DOHH2 (cell line): ENCODE measurements at regions not wholly inside any gene's neighbourhood (a gene's known extent, or its start where the extent isn't known, plus 50 kb on each side); places are given as distances from the start of the nearest gene placed in this dataset.

Source experiments
- H3F3A ChIP-seq: fragments of 200-600 bp; sonication (generic), shearing (Covaris generic); 2 replicates; pipeline ENCODE4 v1.6.0; 2016; ENCODE audit warnings: antibody characterized with exemption, mild to moderate bottlenecking; ENCODE audit not compliant: control insufficient read depth, insufficient read depth
- H3K27ac ChIP-seq: fragments of 200-600 bp; sonication (generic); 2 replicates; pipeline ENCODE4 v1.5.1; 2014; ENCODE audit warnings: low read depth, mild to moderate bottlenecking, low read length, moderate library complexity
- H3K27me3 ChIP-seq: fragments of 200-600 bp; sonication (generic); 2 replicates; pipeline ENCODE4 v1.6.1; 2014; ENCODE audit warnings: mild to moderate bottlenecking, low read length, mixed read lengths; ENCODE audit not compliant: control insufficient read depth
- H3K36me3 ChIP-seq: fragments of 200-600 bp; sonication (generic); 2 replicates; pipeline ENCODE4 v1.6.1; 2014; ENCODE audit warnings: mild to moderate bottlenecking, low read length, moderate library complexity, mixed read lengths; ENCODE audit not compliant: control insufficient read depth
- H3K4me1 ChIP-seq: fragments of 200-600 bp; sonication (generic); 2 replicates; pipeline ENCODE4 v1.6.1; 2014; ENCODE audit warnings: mild to moderate bottlenecking, low read length, mixed read lengths; ENCODE audit not compliant: control insufficient read depth
- H3K4me2 ChIP-seq: fragments of 200-600 bp; sonication (generic); 2 replicates; pipeline ENCODE4 v1.6.0; 2014; ENCODE audit warnings: mild to moderate bottlenecking, low read length, moderate library complexity
- H3K4me3 ChIP-seq: fragments of 200-600 bp; sonication (generic); 2 replicates; pipeline ENCODE4 v1.5.1; 2014; ENCODE audit warnings: mild to moderate bottlenecking, low read length, mixed read lengths
- H3K79me2 ChIP-seq: fragments of 200-600 bp; sonication (generic); 2 replicates; pipeline ENCODE4 v1.6.1; 2014; ENCODE audit warnings: mild to moderate bottlenecking, low read length, mixed read lengths; ENCODE audit not compliant: control insufficient read depth
- H3K9me2 ChIP-seq: fragments of 200-600 bp; sonication (generic); replicated peaks from 2 replicates; pipeline ENCODE4 v1.6.1; 2014; ENCODE audit warnings: mild to moderate bottlenecking, low read length, mixed read lengths; ENCODE audit not compliant: control insufficient read depth
- H3K9me3 ChIP-seq: fragments of 200-600 bp; sonication (generic); 2 replicates; pipeline ENCODE4 v1.6.1; 2014; ENCODE audit warnings: antibody characterized with exemption, low read length, mixed read lengths; ENCODE audit not compliant: control insufficient read depth, insufficient read depth
- H4K20me1 ChIP-seq: fragments of 200-600 bp; sonication (generic); 2 replicates; pipeline ENCODE4 v1.6.0; 2014; ENCODE audit warnings: low read depth, mild to moderate bottlenecking, antibody characterized with exemption, low read length, moderate library complexity; ENCODE audit not compliant: control insufficient read depth, insufficient read depth
- CTCF ChIP-seq: fragments of 200-600 bp; sonication (generic); IDR thresholded peaks from one replicate; pipeline ENCODE4 v1.5.1; 2014; ENCODE audit warnings: antibody characterized with exemption, mild to moderate bottlenecking, low read depth, low read length; ENCODE audit not compliant: poor library complexity, severe bottlenecking
- EZH2phosphoT487 ChIP-seq: fragments of 200-600 bp; sonication (generic); IDR thresholded peaks from 2 replicates; pipeline ENCODE4 v1.6.1; 2017; ENCODE audit warnings: borderline replicate concordance, mild to moderate bottlenecking, antibody characterized with exemption, low read length, moderate library complexity, mixed read lengths

GRCh38 chr3:104903064-104903463, 463.6 kb upstream of the ALCAM start:
- no peaks in the 10 kb centered on the region for H3K4me1 ChIP-seq
- H3K27ac ChIP-seq: no peak overlapping the region
- H3K36me3 ChIP-seq: no peaks in the 10 kb centered on the region
- H3K27me3 ChIP-seq: no peaks in the 10 kb centered on the region
- H3K79me2 ChIP-seq: no peaks in the 10 kb centered on the region
- H3K9me2 ChIP-seq: no peaks in the 10 kb centered on the region
- H3K9me3 ChIP-seq: no peaks in the 10 kb centered on the region; the same call in 1 of the 2 replicates
- no peak overlapping the region for H3K4me3 ChIP-seq
- no peaks in the 10 kb centered on the region for H4K20me1 ChIP-seq
- no peak for TF ChIP-seq EZH2phosphoT487
- no peak for TF ChIP-seq CTCF
- no peak overlapping the region for H3K4me2 ChIP-seq
- H3F3A ChIP-seq: no peaks in the 10 kb centered on the region

- H3K4me2 ChIP-seq: no peak overlapping the region
- no peaks in the 10 kb centered on the region for H4K20me1 ChIP-seq
- no peaks in the 10 kb centered on the region for H3K9me2 ChIP-seq
- H3K4me1 ChIP-seq: no peaks in the 10 kb centered on the region
- no peak overlapping the region for H3K4me3 ChIP-seq
- no peaks in the 10 kb centered on the region for H3K36me3 ChIP-seq
- no peaks in the 10 kb centered on the region; the same call in 1 of the 2 replicates for H3K9me3 ChIP-seq
- no peaks in the 10 kb centered on the region for H3K79me2 ChIP-seq
- H3F3A ChIP-seq: no peaks in the 10 kb centered on the region
- no peaks in the 10 kb centered on the region for H3K27me3 ChIP-seq
- no peak overlapping the region for H3K27ac ChIP-seq
- TF ChIP-seq CTCF (no peak), EZH2phosphoT487 (no peak)
Measured at GRCh38 chr3:104906001-104906639, 460.6 kb upstream of the ALCAM start.

GRCh38 chr3:104907507-104907906, 459.2 kb upstream of the ALCAM start:
- H3K4me3 ChIP-seq: no peak overlapping the region
- no peak overlapping the region for H3K27ac ChIP-seq
- H4K20me1 ChIP-seq: no peaks in the 10 kb centered on the region
- no peaks in the 10 kb centered on the region for H3K9me2 ChIP-seq
- H3K27me3 ChIP-seq: no peaks in the 10 kb centered on the region
- no peak overlapping the region for H3K4me2 ChIP-seq
- no peaks in the 10 kb centered on the region for H3K36me3 ChIP-seq
- H3K9me3 ChIP-seq: no peaks in the 10 kb centered on the region; the same call in 1 of the 2 replicates
- no peaks in the 10 kb centered on the region for H3K79me2 ChIP-seq
- no peaks in the 10 kb centered on the region for H3F3A ChIP-seq
- H3K4me1 ChIP-seq: no peaks in the 10 kb centered on the region
- TF ChIP-seq CTCF: no peak
- TF ChIP-seq EZH2phosphoT487: no peak
